NCI-H526 (cell line): ENCODE measurements at regions not wholly inside any gene's neighbourhood (a gene's known extent, or its start where the extent isn't known, plus 50 kb on each side); places are given as distances from the start of the nearest gene placed in this dataset.

Experiments
- DNase-seq, 2 experiments: peaks; one replicate each; lab custom pipeline; 2025; lab: John Stamatoyannopoulos, UW

GRCh38 chr5:133905424-133905823, 63.0 kb downstream of the C5orf15 start:
- DNase-seq: no peak

DNA sequence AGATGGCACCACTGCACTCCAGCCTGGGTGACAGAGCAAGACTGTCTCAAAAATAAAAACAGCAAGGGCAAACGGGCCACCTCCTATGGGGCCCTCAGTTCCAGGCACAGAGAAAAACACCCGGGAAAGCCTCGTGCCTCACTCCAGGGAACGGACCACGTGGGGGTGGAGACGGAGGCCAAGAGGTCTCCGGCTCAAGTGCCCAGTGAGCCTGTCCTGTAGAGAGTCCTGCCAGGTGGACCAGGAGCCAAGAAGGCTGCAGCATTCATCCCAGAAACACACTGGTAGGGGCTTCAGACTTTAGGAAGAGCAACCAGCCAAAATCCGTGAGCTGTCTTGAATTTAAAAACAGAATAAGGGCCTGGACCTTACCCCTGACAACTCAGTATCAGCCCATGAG, 63.8 kb downstream of the C5orf15 start:
- DNase-seq: no peak

GRCh38 chr5:133902511-133903118, 65.8 kb downstream of the C5orf15 start:
- no peak for DNase-seq

GRCh38 chr5:133900534-133901270, 67.7 kb downstream of the C5orf15 start:
- no peak for DNase-seq

GRCh38 chr5:133899506-133899905, 68.9 kb downstream of the C5orf15 start:
- no peak for DNase-seq

DNA sequence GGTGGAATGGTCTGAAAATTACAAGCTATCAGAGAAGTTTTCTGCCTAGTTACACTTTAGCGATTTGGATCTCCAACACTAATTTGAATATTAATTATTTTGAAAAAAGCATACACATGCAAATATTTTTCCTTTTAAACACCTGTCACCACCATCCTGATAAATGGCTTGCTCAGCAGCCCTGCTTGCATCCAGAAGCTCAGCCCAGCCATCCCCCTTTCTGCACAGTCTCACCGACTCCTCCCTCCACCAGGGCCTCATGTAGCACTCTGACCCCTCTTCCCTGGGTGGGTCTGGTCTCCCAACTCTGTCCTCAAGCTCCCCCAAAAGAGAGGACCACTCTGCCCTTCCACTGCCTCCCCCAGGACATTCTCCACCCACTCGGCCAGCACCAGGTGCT, 70.0 kb downstream of the C5orf15 start:
- peak; percentile 16 to 26 for DNase-seq

- no peak for DNase-seq
These were observed 71.0 kb downstream of the C5orf15 start for GRCh38 chr5:133897431-133897830.

- no peak for DNase-seq
These were observed 71.6 kb downstream of the C5orf15 start for GRCh38 chr5:133896873-133897272.

DNA sequence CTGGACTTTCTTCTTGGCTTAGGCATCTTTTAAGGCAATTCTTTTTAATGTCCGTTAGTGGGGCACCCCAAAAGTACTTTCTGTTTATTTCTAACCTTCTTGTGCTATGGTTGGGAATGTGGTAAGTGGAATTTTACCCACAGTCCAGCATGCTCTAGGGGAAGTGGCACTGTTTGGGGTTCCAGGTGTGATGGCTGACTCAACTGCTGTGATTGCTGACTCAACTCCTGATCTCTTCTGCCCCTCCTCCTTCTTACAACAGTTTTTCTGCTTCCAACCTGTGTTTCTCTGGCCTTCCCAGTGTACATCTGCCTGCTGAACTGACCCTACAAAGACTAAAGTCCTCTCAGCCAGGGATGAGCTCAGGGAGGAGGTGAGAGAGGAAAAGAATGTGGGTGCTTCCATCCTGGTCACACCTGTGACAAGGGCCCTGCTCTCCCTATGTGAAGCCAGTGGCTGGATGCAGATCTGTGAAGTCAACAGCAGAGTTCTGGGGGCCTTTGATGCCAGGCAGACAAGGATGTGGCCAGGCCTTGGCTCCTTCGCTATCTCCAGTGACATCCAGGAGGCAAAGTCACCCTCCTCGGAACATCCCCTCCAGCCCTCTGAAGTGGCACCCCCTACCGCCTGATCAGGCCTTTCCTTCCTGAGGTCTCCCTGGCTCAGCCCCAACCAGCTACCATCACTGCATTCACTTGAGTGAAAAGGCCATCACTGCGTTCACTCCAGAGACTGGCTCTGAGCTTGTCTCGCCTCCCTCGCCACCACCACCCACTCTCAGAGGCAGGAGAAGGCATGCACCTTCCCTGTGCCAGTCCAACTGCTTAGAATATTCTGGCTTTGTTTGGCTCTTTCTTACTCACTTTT, 72.2 kb downstream of the C5orf15 start:
- no peak for DNase-seq

- DNase-seq: no peak
These were observed 74.3 kb downstream of the C5orf15 start for GRCh38 chr5:133894143-133894542.

GRCh38 chr5:133892774-133893173, 75.7 kb downstream of the C5orf15 start:
- DNase-seq: no peak

DNA sequence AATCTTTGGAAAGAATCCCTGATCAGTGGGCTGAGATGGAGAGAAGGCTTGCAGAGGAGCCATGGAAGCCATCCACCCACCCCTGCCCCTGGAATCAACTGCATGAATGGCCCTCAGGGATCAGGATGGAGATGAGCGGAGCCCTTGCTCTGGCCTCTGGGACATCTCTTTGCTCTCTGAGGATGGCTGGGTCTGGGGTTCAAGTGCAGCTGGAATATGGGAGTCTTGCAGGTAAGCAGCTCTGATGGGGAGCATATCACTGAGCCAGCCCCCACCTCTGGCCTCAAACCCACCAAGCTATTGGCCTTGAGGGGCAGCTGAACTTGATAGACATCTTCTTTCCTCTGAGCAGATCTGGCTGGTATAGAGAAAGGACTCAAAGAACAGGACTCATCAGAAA, 76.1 kb downstream of the C5orf15 start:
- no peak for DNase-seq

DNA sequence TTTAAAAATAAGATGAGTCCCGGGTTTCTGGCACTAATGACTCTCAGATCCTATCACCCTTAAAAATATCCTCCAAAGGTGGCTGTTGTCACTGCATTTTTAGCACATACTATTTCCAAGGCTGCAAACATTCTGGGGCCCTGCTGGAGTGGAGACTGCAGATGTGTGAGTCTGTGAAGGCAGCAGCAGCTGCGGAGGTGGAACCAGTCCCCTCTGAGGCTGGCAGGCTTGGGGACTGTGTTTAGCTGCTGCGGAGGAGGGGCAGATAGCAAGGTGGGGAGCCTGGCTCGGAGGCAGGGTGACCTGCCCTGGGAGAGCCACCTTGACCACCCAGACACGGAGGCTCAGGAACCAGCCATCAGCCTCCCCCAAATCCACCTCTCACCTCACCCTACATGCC, 77.0 kb downstream of the C5orf15 start:
- DNase-seq: no peak

GRCh38 chr5:133890776-133891280, 77.6 kb downstream of the C5orf15 start:
- no peak for DNase-seq

DNA sequence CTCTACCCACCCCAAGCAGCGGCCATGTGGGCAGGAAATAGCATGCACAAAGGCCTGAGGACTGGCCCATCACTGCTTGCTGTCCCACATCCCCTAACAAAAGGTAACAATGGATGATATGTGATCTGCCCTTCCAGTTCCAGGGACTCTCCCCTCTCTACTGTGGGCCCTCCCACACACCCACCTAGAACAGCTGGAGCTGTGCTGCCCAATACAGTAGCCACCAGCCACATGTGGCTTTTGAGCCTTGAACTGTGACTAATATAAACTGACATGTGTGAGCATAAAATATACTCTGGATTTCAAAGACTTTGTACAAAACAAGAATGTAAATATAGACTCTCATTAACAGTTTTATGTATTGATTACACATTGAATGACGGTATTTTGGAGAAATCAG, 78.1 kb downstream of the C5orf15 start:
- no peak for DNase-seq

DNA sequence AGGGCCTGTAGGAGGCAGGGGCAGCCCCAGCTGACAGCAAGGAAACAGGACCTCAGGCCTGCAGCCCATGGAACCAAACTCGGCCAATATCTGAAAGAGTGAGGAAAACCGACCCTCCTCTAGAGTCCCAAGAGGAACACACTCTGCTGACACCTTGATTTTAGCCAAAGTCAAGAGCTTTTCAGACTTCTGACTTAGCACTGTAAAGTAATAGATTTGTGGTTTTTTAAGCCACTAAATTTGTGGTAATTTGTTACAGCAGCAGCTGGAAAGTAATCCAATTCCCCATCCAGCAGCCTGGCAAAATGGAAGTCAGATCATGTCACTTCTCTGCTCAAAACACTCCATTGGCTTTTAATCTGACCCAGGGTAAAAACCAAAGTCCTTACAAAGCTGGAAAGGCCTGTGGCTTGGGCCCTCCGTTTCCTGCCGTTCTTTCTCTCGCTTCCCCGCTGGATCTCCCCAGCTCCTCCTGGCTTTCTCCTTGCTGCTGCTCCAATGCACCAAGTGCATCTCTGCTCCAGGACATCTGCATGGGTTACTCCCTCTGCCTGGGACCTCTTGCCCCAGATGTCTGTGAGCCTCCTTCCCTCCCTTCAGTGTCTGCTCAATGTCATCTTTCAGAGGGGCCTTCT, 79.0 kb downstream of the C5orf15 start:
- DNase-seq: no peak

- DNase-seq: no peak
These were observed 79.8 kb downstream of the C5orf15 start for GRCh38 chr5:133888625-133888991.

GRCh38 chr5:133885566-133885965, 82.9 kb downstream of the C5orf15 start:
- no peak for DNase-seq

DNA sequence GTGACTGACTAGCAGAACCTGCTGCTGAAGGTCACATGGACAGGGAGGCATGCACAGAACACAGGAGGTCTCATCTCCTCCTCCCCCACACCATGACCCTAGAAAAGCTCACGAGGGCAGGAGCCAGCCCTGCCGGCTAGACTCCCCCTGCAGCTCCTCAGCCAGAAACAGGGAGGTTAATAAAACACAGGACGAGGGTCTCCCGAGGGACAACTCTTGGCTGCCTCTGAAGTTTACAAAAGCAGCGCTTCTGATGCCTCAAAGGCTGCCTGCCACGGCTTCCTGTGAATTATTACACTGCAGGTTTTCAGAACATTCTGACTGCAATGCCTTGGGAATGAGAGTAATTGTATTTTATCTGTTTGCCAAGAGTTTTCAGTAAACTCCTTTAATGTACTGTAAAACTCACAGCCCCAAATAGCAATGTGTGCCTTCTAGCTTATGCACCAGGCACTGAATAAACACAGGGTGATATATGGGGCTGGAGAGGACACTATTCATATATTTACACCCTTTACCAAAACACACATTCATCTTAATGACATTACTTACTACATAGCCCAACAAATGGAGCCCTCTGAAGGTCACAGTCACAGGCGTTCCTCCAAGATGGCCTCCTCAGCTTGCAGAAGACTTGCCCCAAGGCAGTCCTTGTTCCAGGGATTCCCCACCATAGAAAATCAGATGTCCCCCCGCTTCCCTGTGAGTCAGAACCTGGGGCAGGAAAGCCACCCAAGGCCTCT, 83.7 kb downstream of the C5orf15 start:
- DNase-seq: no peak

- no peak for DNase-seq
These were observed 84.5 kb downstream of the C5orf15 start for GRCh38 chr5:133883916-133884315.

DNA sequence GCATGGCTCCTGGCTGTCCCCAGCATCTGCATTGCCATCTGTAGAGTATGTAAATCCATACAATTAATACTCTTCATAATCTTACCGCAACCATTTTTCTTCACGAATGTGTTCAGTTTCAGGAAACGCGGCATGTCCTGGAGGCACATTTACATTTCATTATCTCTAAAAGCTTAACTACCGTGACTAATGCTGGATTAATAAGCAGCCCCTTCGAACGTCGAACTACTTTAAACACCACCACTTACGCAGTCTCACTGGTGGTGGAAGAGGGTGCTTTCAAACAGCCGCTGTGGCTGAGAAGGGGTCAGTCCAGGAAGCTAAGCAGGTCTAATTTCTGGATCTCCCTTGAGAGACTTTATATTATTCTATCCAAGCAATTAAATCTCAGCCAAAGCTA, 85.6 kb downstream of the C5orf15 start:
- peak; percentile 8 to 10 for DNase-seq

- no peak for DNase-seq
These were observed 86.1 kb downstream of the C5orf15 start for GRCh38 chr5:133882389-133882695.
